ENCODE measurements at regions not wholly inside any gene's neighbourhood (a gene's known extent, or its start where the extent isn't known, plus 50 kb on each side); places are given as distances from the start of the nearest gene placed in this dataset.
"Not testable (repeated sequence)": the region's sequence is repeated elsewhere in the genome, so short reads cannot be mapped to it uniquely, and the experiment has no call there.

DNA sequence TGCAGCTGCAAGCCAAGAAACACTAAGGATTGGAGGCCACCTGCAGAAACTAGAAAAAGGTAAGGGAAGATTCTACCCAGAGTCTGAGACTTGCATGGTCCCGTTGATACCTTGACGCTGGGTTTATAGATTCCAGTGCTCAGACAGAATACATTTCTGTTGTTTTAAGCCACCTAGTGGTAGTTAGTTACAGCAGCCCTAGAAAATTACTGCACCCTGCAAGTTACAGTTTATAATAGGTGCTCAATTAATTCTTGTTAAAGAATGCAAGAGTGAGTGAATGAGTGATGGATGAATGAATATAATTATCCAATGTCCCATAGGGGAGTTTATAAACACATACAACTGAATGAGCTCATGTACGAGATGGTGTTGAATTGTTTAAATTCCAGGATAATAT, 453.1 kb upstream of the SLC35B3 start:
- no peak for DNase-seq
- no peak for ATAC-seq

- ATAC-seq (no peak), DNase-seq (no peak)
Observed at GRCh38 chr6:8881663-8882062, 446.3 kb upstream of the SLC35B3 start.

GRCh38 chr6:8879334-8879733, 444.0 kb upstream of the SLC35B3 start:
- ATAC-seq (no peak), DNase-seq (no peak)

GRCh38 chr6:8875986-8876385, 440.6 kb upstream of the SLC35B3 start:
- ATAC-seq (no peak), DNase-seq (no peak)

GRCh38 chr6:8872589-8872988, 437.2 kb upstream of the SLC35B3 start:
- DNase-seq (no peak), ATAC-seq (no peak)

- no peak for ATAC-seq
- no peak for DNase-seq
Observed at GRCh38 chr6:8865451-8865850, 430.1 kb upstream of the SLC35B3 start.

- ATAC-seq: no peak
Observed at GRCh38 chr6:8860671-8861070, 425.3 kb upstream of the SLC35B3 start.

DNA sequence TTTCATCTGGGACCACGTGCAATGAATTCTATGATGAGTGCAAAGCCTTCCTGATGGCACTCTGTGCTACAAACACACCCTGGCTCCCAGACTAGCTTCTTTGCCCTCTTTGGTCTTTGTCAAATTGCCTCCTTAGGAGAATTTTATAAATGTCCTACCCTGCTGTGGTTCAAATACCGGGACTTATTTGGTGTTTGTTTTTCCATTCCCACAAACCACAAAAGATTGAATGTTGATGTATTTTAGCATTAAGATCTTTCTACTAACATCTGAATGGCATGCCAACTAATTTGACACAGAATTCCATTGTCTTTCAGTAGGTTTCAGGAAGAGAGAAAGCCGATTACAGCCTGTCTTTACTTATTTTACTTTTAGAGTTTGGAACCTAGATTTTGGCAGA, 424.2 kb upstream of the SLC35B3 start:
- DNase-seq (no peak), ATAC-seq (no peak)

More at GRCh38 chr6:8860671-8861070, 425.3 kb upstream of the SLC35B3 start:
- no peak for DNase-seq

- DNase-seq (no peak), ATAC-seq (no peak)
Observed at GRCh38 chr6:8858854-8859331, 423.5 kb upstream of the SLC35B3 start.

DNA sequence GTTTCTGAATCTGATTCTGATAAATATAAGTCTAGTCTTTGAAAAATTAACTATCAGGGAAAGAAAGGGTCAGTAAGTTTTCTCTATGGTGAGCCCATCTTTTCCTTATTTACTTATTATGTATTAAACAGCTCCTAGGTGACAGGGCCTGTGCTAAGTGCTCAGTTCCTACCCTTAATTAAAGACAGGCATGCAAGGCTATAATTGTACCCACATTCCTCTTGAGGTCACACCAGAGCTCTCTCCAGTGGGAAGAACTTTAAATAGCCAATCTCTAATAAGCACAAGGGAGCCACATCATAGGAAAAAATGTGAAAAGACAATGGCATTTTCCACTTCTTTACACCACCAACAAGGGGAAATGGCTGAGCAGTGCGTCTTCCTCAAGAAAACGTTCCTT, 421.8 kb upstream of the SLC35B3 start:
- no peak for ATAC-seq
- no peak for DNase-seq

GRCh38 chr6:8855411-8855810, 420.1 kb upstream of the SLC35B3 start:
- no peak for ATAC-seq
- DNase-seq: no peak

DNA sequence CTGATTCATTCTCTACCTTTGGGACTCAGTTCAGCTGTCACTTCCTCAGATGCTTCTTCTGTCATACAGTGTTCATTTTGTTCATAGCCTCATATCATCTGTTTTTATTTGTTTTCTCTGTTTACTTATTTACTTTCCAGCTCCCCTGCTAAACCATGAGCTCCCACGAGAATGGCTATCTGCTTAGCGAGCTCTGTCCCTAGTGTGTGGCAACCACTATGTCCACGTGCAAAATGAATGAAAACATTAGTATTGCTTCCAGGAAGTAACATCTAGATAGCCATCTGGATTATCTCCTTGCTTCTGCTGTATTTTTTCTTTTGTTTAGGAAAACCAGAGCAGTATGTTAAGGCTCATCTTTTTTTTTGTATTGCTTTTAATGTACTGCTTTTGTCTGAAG, 417.0 kb upstream of the SLC35B3 start:
- no peak for ATAC-seq
- DNase-seq: no peak

DNA sequence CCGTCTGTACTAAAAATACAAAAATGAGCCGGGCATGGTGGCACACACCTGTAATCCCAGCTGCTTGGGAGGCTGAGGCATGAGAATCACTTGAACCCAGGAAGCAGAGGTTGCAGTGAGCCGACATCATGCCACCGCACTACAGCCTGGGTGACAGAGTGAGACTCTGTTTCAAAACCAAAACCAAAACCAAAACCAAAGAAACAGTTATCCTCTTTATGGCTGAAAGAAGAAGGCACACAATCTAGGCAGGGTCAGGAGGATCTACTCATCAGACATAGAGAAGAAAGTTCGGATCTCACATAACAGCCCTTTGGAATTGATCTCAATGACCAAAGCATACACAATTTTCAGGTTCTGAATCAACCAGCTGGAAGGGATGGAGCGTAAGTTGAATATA, 411.3 kb upstream of the SLC35B3 start:
- DNase-seq, ATAC-seq: not testable (repeated sequence)

DNA sequence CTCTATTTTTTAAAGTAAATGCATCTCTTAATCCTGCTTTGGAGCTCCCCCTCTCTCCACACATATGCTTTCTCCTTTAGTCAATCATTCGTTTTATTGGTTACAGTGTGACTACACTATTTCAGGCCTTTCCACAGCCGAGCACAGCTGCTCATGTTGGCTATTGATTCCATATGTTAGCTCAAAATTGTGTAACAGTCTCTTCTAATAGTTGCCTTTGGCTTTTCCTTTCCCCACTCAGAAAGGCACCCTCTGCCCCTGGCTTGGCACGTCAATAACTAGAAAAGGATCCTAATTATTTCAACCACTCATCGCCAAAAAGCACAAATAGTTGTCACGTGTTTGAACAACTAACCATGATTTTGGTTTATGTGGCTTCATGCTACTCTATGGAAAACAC, 410.3 kb upstream of the SLC35B3 start:
- no peak for DNase-seq
- no peak for ATAC-seq

DNA sequence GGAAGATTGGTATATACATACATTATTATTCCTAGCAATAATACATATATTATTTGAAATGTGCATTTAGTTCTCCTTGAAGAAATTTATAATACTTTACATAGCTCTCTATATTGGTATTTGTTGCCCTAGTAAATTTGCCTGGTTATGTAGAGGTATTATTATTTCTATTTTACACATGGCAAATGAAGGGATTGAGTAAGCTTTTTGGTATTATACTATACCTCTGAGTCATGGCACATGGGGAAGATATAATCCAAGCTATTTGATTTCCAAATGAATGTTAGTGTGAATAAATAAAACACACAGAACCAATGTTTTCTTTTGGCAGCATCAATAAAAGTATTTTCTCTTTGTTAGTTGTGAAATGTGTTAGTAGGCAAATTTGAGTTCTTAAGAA, 409.6 kb upstream of the SLC35B3 start:
- ATAC-seq: no peak

GRCh38 chr6:8839626-8840025, 404.3 kb upstream of the SLC35B3 start:
- no peak for ATAC-seq
- DNase-seq: no peak

More for the DNA sequence above, 409.6 kb upstream of the SLC35B3 start:
- DNase-seq: no peak

GRCh38 chr6:8837343-8837742, 402.0 kb upstream of the SLC35B3 start:
- ATAC-seq: no peak
- no peak for DNase-seq

DNA sequence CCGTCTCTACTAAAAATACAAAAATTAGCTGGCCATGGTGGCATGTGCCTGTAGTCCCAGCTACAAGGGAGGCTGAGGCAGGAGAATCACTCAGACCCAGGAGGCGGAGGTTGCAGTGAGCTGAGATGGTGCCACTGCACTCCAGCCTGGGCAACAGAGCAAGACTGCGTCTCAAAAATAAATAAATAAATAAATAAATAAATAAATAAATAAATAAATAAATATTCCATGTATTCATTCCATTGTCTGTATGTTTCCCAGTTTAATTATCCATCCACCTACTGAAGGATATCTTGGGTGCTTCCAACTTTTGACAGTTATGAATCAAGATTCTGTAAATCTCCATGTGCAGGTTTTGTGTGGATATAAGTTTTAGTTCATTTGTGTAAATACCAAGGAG, 397.4 kb upstream of the SLC35B3 start:
- not testable (repeated sequence) for DNase-seq, ATAC-seq

GRCh38 chr6:8831366-8832152, 396.2 kb upstream of the SLC35B3 start:
- ATAC-seq (no peak), DNase-seq (no peak)

DNA sequence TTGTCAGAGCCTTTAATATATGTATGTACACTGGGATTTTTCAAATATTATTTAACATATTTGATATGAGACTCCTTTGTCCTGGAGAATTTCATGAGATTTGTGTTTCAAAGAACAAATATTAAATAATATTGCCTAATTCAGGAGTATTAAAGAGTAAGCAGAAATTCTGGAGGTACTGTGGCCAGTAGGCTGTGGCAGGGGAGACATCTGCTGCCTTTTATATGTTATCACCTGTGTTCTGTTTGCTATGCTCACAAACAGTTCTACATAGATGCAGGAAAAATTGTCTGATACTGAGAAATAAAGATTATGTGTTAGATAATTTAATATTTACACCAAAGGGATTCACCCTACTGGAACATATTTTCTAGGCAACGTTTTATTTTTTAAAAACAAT, 395.4 kb upstream of the SLC35B3 start:
- no peak for DNase-seq
- no peak for ATAC-seq

DNA sequence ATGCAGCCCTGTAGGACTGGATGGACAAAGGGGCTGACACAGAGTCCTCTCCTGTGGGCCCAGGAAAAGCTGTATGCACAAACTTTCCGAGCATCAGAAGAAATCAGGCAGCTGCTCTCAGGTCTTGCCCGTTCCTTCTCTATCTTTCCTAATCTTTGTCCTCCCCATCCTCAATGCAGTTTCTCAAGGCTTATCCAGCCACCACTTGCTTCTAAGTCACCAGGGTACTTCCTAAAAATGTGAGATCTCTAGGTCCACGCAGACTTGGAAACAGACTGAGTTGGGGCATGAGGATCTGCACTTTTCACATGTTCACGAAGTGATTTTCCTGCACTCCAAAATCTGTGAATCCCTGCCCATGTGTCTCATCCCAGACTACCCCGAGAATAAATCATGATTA, 394.5 kb upstream of the SLC35B3 start:
- DNase-seq (no peak), ATAC-seq (no peak)

GRCh38 chr6:8829296-8829695, 394.0 kb upstream of the SLC35B3 start:
- DNase-seq (no peak), ATAC-seq (no peak)

GRCh38 chr6:8828376-8828775, 393.0 kb upstream of the SLC35B3 start:
- no peak for ATAC-seq
- no peak for DNase-seq

DNA sequence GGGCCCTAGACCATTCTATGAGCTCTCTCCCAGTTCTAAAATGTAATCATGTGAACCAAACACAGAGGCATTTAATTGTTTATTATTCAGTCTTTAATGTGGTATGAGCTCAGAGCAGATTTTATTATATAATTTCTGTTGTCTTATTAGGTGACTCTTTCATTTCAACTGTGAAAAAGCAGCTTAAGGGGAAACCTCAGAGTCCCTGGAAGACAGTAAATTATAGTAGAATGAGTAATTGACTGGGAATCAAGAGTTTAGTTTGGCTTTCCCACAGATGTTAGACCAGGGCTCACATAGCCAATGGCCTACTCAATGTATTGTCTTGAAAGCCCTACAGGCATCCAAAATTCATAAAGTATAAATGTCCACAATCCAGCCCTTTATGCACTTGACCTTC, 390.4 kb upstream of the SLC35B3 start:
- ATAC-seq: no peak
- no peak for DNase-seq

All from stimulated activated naive CD8-positive, alpha-beta T cell treated with anti-CD3 and anti-CD28 coated beads, Interleukin-15, Interleukin-2, amounts not matched to agents 100 U/mL and 50 U/mL, for 24 hours (primary cell).